ENCODE measurements at regions not wholly inside any gene's neighbourhood (a gene's known extent, or its start where the extent isn't known, plus 50 kb on each side); places are given as distances from the start of the nearest gene placed in this dataset.

DNA sequence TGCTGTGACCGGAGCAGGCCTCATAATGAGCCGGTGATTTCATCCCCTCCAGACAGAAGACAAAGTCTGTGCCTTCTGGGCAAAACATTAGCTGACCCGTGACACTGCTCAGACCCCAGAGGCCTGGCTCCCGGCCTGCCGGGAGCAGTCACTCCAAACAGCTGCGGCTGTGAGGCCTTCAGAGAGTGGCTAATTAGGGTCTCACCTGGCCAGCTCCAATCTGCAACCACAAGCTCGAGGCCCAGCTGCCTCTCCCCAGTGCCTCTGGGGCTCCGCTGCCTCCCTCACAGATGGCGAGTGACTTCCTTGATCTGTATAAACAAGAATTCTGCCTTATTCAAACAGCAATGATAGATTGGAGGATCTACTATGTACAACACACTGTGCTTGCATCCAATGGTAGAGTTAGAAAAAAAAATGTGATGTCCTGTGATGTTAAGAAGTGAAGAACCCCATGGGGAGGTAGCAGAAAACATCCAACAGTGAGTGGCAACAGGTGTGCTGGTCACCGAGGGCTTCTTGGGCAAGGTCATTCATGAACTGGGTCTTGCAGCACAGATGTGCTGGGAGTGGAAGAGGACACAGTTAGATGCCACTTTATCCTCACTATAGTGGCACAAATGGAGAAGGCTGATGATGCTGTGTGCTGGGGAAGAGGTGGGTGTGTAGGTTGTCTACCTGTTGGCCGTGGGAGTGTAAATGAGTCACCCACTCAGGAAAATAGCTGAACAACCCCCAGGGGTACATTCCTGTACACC lies 98.2 kb upstream of the ASAP2 start:
- Histone ChIP-seq H3K4me2 (ENCODE audit: insufficient read depth, low read length) (no peak overlapping the region), H3K9me1 (replicated peaks; ENCODE audit: control insufficient read depth, extremely low read depth, insufficient read depth, low read length) (no peaks in the 10 kb centered on the region), H4K20me1 (replicated peaks; ENCODE audit: control insufficient read depth, extremely low read depth, insufficient read depth, low read length) (no peaks in the 10 kb centered on the region), H3K79me2 (ENCODE audit: control insufficient read depth, insufficient read depth, low read length) (no peaks in the 10 kb centered on the region), H3K9me3 (replicated peaks; ENCODE audit: control insufficient read depth, insufficient read depth, low read length) (no peaks in the 10 kb centered on the region), H3K4me3 (replicated peaks in 1 of 3; ENCODE audit: insufficient read depth in 1 of 3, low read depth in 1 of 3, low read length in 3 of 3) (no peak overlapping the region), H3K36me3 (ENCODE audit: control insufficient read depth in 2 of 2, extremely low read depth in 1 of 2, insufficient read depth in 2 of 2, low read length in 2 of 2) (no peaks in the 10 kb centered on the region), H2AFZ (ENCODE audit: low read depth, low read length) (no peak overlapping the region), H3K4me1 (ENCODE audit: control insufficient read depth, extremely low read depth, insufficient read depth, low read length) (peaks cover 15% of the 10 kb centered on the region), H3K9ac (replicated peaks; ENCODE audit: extremely low read depth, insufficient read depth, low read length) (no peak overlapping the region), H3K27me3 (ENCODE audit: control insufficient read depth in 2 of 2, insufficient read depth in 2 of 2, low read length in 2 of 2) (no peaks in the 10 kb centered on the region), H3K27ac (ENCODE audit: insufficient read depth, low read depth, low read length) (no peak overlapping the region)
- dilution Hi-C loops (cut with MboI; ENCODE audit: extremely low pct_ligation_motif_present, low sequenced_read_pairs): no loop called here
- FAIRE-seq (no peak), DNase-seq (ENCODE audit: low read depth, low spot score) (no peak)
- no TSS peak for BruUV-seq (replicated peaks)
- CTCF ChIA-PET: no interaction called here
- intact Hi-C loops (cut with micrococcal nuclease): loop anchor here (5.0 kb wide), 1 partner anchor 106 kb away; the partner anchor contains the start of gene MBOAT2
- no peak for TF ChIP-seq CTCF (IDR thresholded peaks at IDR 0.05; ENCODE audit: extremely low read depth in 1 of 2, insufficient read depth in 1 of 2, low read depth in 1 of 2, low read length in 2 of 2)
- TF ChIP-seq EZH2 (IDR thresholded peaks at IDR 0.05; ENCODE audit: borderline replicate concordance, low read depth, low read length, severe bottlenecking): no peak
- TF ChIP-seq GATA2 (IDR thresholded peaks at IDR 0.05; ENCODE audit: insufficient read depth, insufficient read length, low read depth, low read length): no peak
- no peak for TF ChIP-seq MYC (IDR thresholded peaks at IDR 0.05; ENCODE audit: low read depth, low read length)
- POLR2A ChIA-PET: no interaction called here
